ENCODE measurements at regions not wholly inside any gene's neighbourhood (a gene's known extent, or its start where the extent isn't known, plus 50 kb on each side); places are given as distances from the start of the nearest gene placed in this dataset.

DNA sequence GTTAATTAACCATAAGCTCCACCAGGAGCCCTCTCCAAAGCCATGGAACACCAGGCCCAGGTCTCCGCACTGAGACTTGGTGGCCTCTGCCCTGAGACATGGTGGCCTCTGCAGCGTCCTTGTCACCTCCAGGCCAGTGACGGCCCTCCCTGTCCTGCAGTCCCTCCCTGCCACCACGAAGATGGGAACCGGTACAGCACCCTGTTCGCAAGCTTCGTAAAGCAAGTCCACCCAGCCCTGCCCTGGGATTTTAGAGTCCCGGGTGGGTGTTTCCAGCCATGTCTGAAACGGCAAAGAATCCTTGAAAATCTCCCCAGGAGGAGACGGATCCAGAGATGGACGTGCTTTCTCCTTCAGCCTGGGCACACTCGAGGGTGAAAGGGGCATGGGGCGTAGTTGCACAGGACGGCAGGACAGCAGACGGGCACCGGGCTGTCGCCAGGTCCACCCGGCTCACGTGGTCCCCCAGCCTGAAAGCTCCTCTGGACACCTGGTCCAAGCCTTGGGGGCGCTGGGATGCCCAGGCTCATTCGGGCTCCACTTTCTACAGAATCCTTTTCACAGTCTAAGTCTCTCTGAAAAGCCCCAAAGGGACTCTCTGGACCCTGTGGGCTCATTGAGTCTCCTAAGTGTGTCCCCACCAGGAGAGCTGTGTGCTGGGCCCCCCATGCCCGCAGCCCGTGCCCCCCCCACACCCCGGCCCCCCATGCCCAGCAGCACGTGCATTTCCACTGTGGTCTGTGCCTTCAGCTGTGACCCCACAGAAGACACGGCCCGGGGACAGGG lies 456.2 kb downstream of the BRD1 start:
- no peak for DNase-seq

- no peak for DNase-seq
These were observed 456.9 kb downstream of the BRD1 start for GRCh38 chr22:49370627-49371301.

- DNase-seq: no peak
These were observed 457.7 kb downstream of the BRD1 start for GRCh38 chr22:49369726-49370626.

DNA sequence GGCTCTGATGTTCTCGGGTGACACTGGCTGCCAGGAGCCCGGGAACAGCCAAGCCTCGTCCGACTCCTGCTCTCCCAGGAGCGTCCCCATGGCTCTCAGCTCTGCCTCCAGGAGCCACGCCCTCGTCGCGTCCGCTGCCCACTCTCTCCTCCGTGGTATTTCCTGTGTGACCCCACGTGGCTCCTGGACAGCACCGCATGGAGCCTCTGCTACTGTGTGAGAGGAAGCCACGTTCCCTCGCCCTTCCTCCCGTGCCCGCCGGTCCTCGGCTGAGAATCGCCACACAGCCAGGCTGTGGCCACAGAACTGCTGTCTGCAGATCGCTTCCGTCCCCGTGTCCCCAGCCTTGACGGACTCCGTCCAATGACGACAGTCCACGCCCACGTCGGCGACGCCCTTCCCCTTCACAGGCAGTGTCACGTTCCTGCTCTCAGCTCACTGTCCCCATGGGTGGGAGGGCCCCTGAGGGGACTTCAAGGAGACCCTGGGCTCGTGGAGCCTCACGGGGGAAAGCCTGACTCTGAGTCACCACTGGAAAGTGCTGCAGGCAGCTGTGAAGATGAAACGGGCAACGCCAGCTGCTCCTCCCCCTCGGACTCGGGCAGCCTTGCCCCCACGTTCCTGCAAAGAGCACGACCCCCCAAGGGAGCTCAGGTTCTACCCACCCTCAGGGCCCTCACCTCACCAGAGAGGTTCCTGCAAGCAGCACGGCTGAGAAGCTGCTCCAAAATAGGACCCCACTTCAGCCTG lies 458.5 kb downstream of the BRD1 start:
- no peak for DNase-seq

GRCh38 chr22:49368221-49368975 lies 459.3 kb downstream of the BRD1 start:
- no peak for DNase-seq

DNA sequence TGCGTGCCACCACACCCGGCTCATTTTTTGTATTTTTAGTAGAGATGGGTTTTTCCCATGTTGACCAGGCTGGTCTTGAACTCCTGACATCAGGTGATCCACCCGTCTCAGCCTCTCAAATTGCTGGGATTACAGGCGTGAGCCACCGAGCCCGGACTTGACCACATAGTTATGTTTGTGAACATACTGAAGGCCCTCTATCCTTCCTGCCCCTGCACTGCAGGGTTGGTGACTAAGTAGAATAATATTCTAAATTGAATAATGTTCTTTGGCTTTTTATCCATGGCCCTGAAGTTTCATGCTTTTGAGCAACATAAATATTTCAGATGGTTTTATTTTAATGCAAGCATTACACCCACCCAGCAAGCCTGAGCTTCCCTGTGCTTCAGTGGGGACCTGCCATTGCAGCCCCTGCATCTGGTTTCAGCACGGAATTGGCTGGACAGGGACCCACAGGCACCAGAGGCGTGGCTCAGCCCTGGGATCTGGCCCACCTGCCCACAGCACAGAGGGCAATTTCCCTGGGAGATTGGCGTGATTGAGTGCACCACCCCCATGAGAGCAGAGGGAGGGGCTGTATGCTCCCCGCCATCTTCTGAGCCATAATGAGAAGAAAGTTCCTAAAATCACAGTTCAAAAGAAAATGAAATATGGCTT lies 460.5 kb downstream of the BRD1 start:
- no peak for DNase-seq

GRCh38 chr22:49366437-49366836 lies 461.2 kb downstream of the BRD1 start:
- DNase-seq: no peak

DNA sequence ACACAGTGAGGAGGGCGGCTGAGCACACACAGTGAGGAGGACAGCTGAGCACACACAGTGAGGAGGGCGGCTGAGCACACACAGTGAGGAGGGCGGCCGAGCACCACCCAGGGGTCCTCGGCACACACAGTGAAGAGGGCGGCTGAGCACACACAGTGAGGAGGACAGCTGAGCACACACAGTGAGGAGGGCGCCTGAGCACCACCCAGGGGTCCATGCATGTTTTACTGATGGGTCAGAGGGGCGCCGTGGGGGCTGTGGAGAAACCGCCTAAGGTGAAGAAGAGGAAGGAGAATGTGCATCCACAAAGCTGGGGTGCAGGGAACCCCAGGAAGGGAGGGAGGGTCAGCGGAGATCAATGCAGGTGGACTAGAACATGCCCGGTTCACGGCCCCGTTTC lies 461.8 kb downstream of the BRD1 start:
- no peak for DNase-seq

GRCh38 chr22:49365191-49365837 lies 462.4 kb downstream of the BRD1 start:
- DNase-seq: no peak

DNA sequence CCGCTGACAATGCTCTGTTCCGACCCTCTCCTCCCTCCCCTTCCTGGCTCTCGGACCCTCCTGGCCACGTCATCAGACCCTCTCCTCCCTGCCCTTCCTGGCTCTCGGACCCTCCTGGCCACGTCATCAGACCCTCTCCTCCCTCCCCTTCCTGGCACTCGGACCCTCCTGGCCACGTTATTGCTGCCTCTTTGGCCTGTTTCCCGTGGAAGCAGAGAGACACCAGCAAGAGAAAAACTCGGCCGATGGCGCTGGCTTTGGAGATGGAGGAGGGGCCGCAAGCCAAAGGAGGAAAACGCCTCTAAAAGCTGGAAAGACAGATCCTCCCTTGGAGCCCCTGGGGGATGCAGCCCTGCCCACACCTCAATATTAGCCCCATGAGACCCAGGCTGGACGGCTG lies 463.3 kb downstream of the BRD1 start:
- DNase-seq: no peak

GRCh38 chr22:49363526-49364230 lies 464.0 kb downstream of the BRD1 start:
- no peak for DNase-seq

GRCh38 chr22:49362211-49362839 lies 465.3 kb downstream of the BRD1 start:
- no peak for DNase-seq

DNA sequence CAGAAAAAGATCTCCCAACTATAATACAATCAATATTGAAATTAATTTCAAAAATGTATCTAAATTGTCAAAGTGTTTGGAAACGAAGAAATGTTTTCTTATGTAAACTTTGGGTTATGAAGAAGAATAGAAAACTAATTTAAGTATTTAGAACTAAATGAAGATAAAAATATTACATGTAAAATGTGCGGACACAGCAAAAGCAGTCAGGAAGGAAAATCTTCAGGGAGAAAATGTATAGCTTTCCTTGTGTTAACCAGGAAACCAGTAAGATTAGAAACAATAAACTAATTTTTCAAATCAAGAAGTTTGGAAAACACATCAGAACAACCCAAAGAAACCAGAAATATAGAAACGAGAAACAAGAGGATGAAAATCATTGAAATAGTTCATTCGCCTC lies 466.5 kb downstream of the BRD1 start:
- DNase-seq: no peak

GRCh38 chr22:49360746-49361145 lies 466.9 kb downstream of the BRD1 start:
- no peak for DNase-seq

DNA sequence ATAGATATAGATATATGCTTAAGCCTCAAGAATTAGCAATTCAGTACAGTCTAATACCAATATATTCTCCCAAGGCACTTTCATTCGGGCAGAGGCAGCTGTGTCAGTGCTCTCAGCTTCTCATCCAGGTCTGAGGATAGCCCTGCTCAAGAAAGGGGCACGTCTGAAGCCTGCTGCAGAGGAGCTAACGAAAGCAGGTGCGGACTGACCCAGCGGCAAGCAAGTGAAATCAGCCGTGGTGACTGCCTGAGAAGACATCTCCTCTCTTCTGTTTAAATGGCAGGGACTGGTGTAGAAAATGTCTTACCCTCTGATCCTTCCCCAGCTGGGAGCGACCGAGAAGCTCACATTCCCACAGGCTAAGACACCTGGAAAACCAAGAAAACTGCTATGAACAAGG lies 468.6 kb downstream of the BRD1 start:
- no peak for DNase-seq

GRCh38 chr22:49357661-49358440 lies 469.8 kb downstream of the BRD1 start:
- DNase-seq: no peak

DNA sequence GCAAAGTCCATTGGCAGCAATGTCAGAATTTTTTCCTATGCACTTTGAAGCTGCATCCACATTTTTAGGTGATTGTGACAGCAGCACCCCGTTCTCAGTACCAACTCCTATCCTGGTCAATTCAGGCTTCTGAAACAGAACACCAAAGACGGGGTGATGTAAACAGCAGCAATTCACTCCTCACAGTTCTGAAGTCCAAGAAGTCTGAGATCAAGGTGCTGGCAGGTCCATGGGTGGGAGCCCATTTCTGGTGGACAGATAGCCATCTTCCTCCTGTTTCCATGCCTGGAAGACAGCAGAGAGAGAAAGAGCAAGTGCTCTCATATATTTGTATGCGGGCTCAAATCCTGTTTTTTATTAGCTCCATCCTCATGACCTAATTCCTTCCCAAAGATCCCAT lies 471.2 kb downstream of the BRD1 start:
- no peak for DNase-seq

DNA sequence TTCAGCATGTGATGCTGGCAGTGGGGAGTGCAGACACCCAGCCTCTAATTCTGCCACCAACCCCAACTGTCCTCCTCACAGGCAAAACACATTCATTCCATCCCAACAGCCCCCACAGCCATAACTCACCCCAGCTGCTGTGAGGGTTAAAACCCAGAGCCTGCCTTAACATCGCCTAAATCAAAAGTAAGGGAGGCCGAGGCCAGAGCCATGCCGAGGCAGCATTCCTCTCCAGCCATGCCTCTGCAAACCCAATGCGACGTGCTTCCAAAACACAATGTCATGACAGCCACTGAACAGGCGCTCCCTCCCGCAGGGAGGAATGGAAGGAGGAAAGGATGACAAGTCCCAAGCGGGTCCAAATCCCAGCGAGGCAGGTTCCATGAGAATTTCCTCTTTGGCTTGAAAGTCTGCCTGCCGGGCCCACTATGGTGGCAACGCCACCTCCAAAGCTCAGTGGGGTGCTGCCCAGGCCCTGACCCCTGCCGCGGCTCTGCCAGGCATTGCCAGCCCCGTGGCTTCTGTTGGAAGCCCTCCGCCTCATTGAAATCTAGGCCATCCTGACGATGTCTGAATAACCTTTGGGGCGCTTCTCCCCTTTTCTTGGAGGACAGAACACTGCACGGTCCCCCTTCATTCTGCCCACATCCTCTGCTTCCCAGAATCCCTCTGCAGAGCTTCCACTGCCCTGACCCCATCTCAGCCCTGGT lies 472.3 kb downstream of the BRD1 start:
- DNase-seq: no peak
